ENCODE measurements at regions not wholly inside any gene's neighbourhood (a gene's known extent, or its start where the extent isn't known, plus 50 kb on each side); places are given as distances from the start of the nearest gene placed in this dataset.

DNA sequence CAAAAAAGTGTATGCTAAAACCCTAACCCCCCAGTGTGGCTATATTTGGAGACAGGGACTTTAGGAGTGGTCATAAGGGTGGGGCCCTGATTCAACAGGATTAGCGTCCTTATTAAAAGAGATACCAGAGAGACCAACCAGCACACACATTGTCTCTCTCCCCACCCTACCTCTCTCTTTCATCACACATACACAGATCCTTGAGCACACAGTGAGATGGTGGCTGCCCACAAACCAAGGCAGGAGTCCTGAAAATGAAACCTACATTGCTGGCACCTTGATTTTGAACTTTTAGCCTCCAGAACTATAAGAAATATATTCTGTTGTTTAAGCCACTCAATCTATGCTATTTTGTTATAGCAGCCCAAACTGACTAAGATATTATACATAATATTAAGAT lies 224.2 kb downstream of the KDR start:
- no peaks in the 10 kb centered on the region for H3K4me1 ChIP-seq (ENCODE audit: low read depth)
- H3K27me3 ChIP-seq: peaks cover 5% of the 10 kb centered on the region
- H3K27ac ChIP-seq: no peak overlapping the region
- TF ChIP-seq, protein P1, sequence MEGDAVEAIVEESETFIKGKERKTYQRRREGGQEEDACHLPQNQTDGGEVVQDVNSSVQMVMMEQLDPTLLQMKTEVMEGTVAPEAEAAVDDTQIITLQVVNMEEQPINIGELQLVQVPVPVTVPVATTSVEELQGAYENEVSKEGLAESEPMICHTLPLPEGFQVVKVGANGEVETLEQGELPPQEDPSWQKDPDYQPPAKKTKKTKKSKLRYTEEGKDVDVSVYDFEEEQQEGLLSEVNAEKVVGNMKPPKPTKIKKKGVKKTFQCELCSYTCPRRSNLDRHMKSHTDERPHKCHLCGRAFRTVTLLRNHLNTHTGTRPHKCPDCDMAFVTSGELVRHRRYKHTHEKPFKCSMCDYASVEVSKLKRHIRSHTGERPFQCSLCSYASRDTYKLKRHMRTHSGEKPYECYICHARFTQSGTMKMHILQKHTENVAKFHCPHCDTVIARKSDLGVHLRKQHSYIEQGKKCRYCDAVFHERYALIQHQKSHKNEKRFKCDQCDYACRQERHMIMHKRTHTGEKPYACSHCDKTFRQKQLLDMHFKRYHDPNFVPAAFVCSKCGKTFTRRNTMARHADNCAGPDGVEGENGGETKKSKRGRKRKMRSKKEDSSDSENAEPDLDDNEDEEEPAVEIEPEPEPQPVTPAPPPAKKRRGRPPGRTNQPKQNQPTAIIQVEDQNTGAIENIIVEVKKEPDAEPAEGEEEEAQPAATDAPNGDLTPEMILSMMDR (IDR thresholded peaks at IDR 0.05; ENCODE audit: low read depth, low read length): no peak
- H3K4me3 ChIP-seq: no peak overlapping the region
- H3K9me3 ChIP-seq (ENCODE audit: low read depth): no peaks in the 10 kb centered on the region
- no peaks in the 10 kb centered on the region for H3K36me3 ChIP-seq
- DNase-seq (ENCODE audit: low read depth in 1 of 2, low spot score in 1 of 2): no peak

DNA sequence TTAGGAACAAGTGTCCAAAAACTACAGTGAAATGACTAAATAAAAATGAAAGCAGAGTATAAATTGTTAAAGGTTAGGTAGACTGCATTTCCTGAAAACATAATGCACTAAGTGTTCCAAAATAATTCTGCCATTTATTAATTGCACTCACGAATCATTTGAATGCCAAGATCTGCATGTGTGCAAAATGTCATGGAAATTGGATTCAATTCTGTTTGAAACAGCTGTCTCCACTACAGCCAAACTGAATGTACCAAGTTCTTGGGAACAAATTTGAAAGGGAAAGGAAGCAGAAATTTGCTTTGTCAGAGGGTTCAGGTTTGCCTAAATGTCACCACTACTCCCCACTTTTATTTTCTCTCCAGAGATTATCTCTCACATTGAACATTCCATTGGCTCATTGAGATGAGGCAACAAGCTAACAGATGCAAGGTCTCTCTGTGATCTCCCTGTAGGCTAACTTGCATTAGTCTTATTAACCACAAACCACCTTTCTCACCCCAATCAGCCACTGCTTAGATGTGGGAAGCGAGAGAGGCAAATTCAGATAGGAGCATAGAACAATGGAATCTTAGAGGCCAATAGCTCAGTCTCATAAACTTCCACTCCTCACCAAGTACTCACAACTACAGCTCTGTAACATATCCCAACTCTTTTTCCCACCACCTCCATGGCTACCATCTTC lies 226.6 kb downstream of the KDR start:
- peak in 1 of 2 donors; percentile 14 for DNase-seq (ENCODE audit: low read depth in 1 of 2, low spot score in 1 of 2)
- TF ChIP-seq, protein P1 (IDR thresholded peaks at IDR 0.05; ENCODE audit: low read depth, low read length): no peak
- H3K36me3 ChIP-seq: no peaks in the 10 kb centered on the region
- no peaks in the 10 kb centered on the region for H3K4me1 ChIP-seq (ENCODE audit: low read depth)
- no peak overlapping the region for H3K4me3 ChIP-seq
- H3K9me3 ChIP-seq (ENCODE audit: low read depth): no peaks in the 10 kb centered on the region
- peaks cover 5% of the 10 kb centered on the region for H3K27me3 ChIP-seq
- H3K27ac ChIP-seq: no peak overlapping the region

DNA sequence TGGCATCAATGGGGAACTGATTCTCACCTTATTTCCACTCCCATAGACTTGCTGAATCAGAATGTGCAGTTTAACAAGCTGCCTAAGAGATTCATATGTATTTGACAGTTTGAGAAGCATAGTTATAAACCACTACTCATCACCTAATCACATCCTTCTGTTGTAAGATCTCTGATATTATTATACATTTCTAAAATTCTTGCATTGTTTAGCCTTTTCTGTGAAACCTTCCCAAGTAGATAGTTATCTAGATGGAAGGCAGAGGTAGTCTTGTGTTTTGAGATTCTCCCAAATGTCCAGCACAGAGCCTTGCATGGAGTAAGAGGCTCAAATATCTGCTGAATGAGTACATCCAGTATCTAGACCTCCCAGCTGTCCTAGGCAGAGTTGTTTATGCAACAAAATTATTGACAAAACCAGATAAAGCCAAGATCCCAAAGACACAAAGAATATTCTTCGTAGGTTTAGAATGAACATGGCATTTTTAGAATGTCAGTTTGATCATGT lies 227.3 kb downstream of the KDR start:
- Histone ChIP-seq H3K4me1 (ENCODE audit: low read depth) (no peaks in the 10 kb centered on the region), H3K9me3 (ENCODE audit: low read depth) (no peaks in the 10 kb centered on the region), H3K4me3 (no peak overlapping the region), H3K36me3 (no peaks in the 10 kb centered on the region), H3K27ac (no peak overlapping the region), H3K27me3 (peaks cover 5% of the 10 kb centered on the region)
- DNase-seq (ENCODE audit: low read depth in 1 of 2, low spot score in 1 of 2): no peak
- TF ChIP-seq, protein P1 (IDR thresholded peaks at IDR 0.05; ENCODE audit: low read depth, low read length): no peak

DNA sequence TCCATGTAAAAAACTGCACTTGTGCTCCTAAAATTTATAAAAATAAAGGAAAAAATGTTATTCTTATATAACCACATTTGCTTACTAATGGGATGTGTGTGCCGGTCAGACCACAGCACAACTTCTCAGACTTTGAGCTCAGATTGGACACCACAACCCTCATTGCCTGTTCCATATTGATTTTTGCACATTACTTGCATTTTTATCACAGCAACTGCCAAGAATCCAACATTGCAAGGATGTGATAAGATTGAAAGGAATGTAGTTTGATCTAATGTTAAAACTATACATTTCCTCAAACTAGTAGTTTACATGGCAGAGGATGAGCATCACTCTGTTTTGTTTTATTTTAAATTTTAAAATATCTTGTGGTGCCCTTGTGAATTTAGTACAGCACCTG lies 227.8 kb downstream of the KDR start:
- no peaks in the 10 kb centered on the region for H3K4me1 ChIP-seq (ENCODE audit: low read depth)
- H3K27me3 ChIP-seq: peaks cover 5% of the 10 kb centered on the region
- no peaks in the 10 kb centered on the region for H3K9me3 ChIP-seq (ENCODE audit: low read depth)
- no peak overlapping the region for H3K27ac ChIP-seq
- H3K4me3 ChIP-seq: no peak overlapping the region
- H3K36me3 ChIP-seq: no peaks in the 10 kb centered on the region
- TF ChIP-seq, protein P1 (IDR thresholded peaks at IDR 0.05; ENCODE audit: low read depth, low read length): no peak
- no peak for DNase-seq (ENCODE audit: low read depth in 1 of 2, low spot score in 1 of 2)

DNA sequence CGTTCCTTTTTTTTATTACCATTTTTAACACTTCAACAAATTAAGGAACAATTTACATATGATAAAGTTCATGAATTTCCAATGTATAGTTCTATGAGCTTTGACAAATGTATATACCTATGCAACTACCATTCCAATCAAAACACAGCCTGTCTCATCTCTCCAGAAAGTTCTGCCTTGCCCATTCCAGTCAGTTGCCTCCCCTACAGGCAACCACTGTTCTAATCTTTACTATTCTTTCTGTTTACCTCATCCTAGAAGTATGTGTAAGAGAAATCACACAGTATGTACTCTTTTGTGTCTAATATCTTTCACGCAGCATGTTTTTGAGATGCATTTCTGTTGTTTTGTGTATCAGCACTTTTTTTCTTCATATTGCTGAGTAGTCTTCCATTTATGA lies 224.9 kb downstream of the KIT start:
- no peaks in the 10 kb centered on the region for H3K9me3 ChIP-seq (ENCODE audit: low read depth)
- H3K4me3 ChIP-seq: no peak overlapping the region
- H3K4me1 ChIP-seq (ENCODE audit: low read depth): no peaks in the 10 kb centered on the region
- DNase-seq (ENCODE audit: low read depth in 1 of 2, low spot score in 1 of 2): peak in 1 of 2 donors; percentile 13
- H3K27ac ChIP-seq: no peak overlapping the region
- H3K36me3 ChIP-seq: no peaks in the 10 kb centered on the region
- peaks cover 8% of the 10 kb centered on the region for H3K27me3 ChIP-seq
- TF ChIP-seq, protein P1 (IDR thresholded peaks at IDR 0.05; ENCODE audit: low read depth, low read length): no peak

Measured in cardiac muscle cell (in vitro differentiated cells and primary cell).